ENCODE measurements at regions not wholly inside any gene's neighbourhood (a gene's known extent, or its start where the extent isn't known, plus 50 kb on each side); places are given as distances from the start of the nearest gene placed in this dataset.

- Histone ChIP-seq H3K4me1 (ENCODE audit: control insufficient read depth in 1 of 2, insufficient read depth in 2 of 2, low read length in 2 of 2) (no peaks in the 10 kb centered on the region), H3K27ac (ENCODE audit: low read depth in 1 of 2, low read length in 2 of 2) (no peak overlapping the region), H3K9ac (ENCODE audit: insufficient read depth, low read length, poor library complexity, severe bottlenecking) (no peak overlapping the region), H3K36me3 (replicated peaks in 1 of 2; ENCODE audit: control insufficient read depth in 1 of 2, insufficient read depth in 2 of 2, low read length in 2 of 2) (no peaks in the 10 kb centered on the region), H3K9me3 (replicated peaks in 1 of 2; ENCODE audit: control insufficient read depth in 1 of 2, insufficient read depth in 1 of 2, low read length in 2 of 2) (peaks cover 0 to 5% of the 10 kb centered on the region in 2 donors), H3K27me3 (ENCODE audit: control insufficient read depth in 2 of 2, insufficient read depth in 2 of 2, low read length in 2 of 2) (no peaks in the 10 kb centered on the region), H3K4me2 (replicated peaks; ENCODE audit: extremely low read depth, low read length, poor library complexity, severe bottlenecking) (no peak overlapping the region), H3K79me2 (ENCODE audit: insufficient read depth, low read length) (no peaks in the 10 kb centered on the region), H3K4me3 (replicated peaks in 1 of 3; ENCODE audit: low read depth in 2 of 3, low read length in 3 of 3) (no peak overlapping the region), H4K20me1 (ENCODE audit: insufficient read depth, low read length) (no peaks in the 10 kb centered on the region), H2AFZ (ENCODE audit: insufficient read depth, low read depth, low read length, poor library complexity, severe bottlenecking) (no peak overlapping the region)
- no peaks in the 10 kb centered on the region for H3K4me1 Mint-ChIP-seq
- no peaks in the 10 kb centered on the region for H3K27me3 Mint-ChIP-seq (ENCODE audit: low read depth in 3 of 3)
- intact Hi-C loops (cut with micrococcal nuclease), result no loop called here
- H3K36me3 Mint-ChIP-seq, result no peaks in the 10 kb centered on the region
- WGBS (ENCODE audit: insufficient coverage), result 82% methylated on average over 3 of the region's 3 CpGs
- H3K9me3 Mint-ChIP-seq, result peaks cover 0 to 9% (median 4%) of the 10 kb centered on the region in 7 donors
- DNase-seq, result no peak
- no peak overlapping the region for H3K27ac Mint-ChIP-seq
- no peak for TF ChIP-seq CTCF (IDR thresholded peaks at IDR 0.05)
- no peak overlapping the region for H3K4me3 Mint-ChIP-seq
These were observed 216.3 kb upstream of the PGR start for GRCh38 chr11:101345891-101346290.

GRCh38 chr11:101342307-101342706 lies 212.7 kb upstream of the PGR start:
- no peak for DNase-seq
- no peaks in the 10 kb centered on the region for H3K4me1 Mint-ChIP-seq
- H3K4me3 Mint-ChIP-seq, result no peak overlapping the region
- no peak overlapping the region for H3K9ac ChIP-seq (ENCODE audit: insufficient read depth, low read length, poor library complexity, severe bottlenecking)
- no peaks in the 10 kb centered on the region for H3K27me3 Mint-ChIP-seq (ENCODE audit: low read depth in 3 of 3)
- no peaks in the 10 kb centered on the region for H3K36me3 Mint-ChIP-seq
- no peaks in the 10 kb centered on the region for H3K79me2 ChIP-seq (ENCODE audit: insufficient read depth, low read length)
- H3K27ac ChIP-seq (ENCODE audit: low read depth in 1 of 2, low read length in 2 of 2), result no peak overlapping the region
- no peak overlapping the region for H3K4me3 ChIP-seq (replicated peaks in 1 of 3; ENCODE audit: low read depth in 2 of 3, low read length in 3 of 3)
- WGBS (ENCODE audit: insufficient coverage), result no CpG with 5 or more reads among the region's 1 CpG
- no peak overlapping the region for H3K4me2 ChIP-seq (replicated peaks; ENCODE audit: extremely low read depth, low read length, poor library complexity, severe bottlenecking)
- TF ChIP-seq CTCF (IDR thresholded peaks at IDR 0.05), result no peak
- H3K36me3 ChIP-seq (replicated peaks in 1 of 2; ENCODE audit: control insufficient read depth in 1 of 2, insufficient read depth in 2 of 2, low read length in 2 of 2), result no peaks in the 10 kb centered on the region
- no peak overlapping the region for H3K27ac Mint-ChIP-seq
- H3K9me3 ChIP-seq (replicated peaks in 1 of 2; ENCODE audit: control insufficient read depth in 1 of 2, insufficient read depth in 1 of 2, low read length in 2 of 2), result peaks cover 0 to 5% of the 10 kb centered on the region in 2 donors
- H3K4me1 ChIP-seq (ENCODE audit: control insufficient read depth in 1 of 2, insufficient read depth in 2 of 2, low read length in 2 of 2), result no peaks in the 10 kb centered on the region
- no peak overlapping the region for H2AFZ ChIP-seq (ENCODE audit: insufficient read depth, low read depth, low read length, poor library complexity, severe bottlenecking)
- H4K20me1 ChIP-seq (ENCODE audit: insufficient read depth, low read length), result no peaks in the 10 kb centered on the region
- H3K27me3 ChIP-seq (ENCODE audit: control insufficient read depth in 2 of 2, insufficient read depth in 2 of 2, low read length in 2 of 2), result no peaks in the 10 kb centered on the region
- H3K9me3 Mint-ChIP-seq, result peaks cover 0 to 6% (median 3%) of the 10 kb centered on the region in 7 donors
- intact Hi-C loops (cut with micrococcal nuclease), result no loop called here
